H1 (cell line): ENCODE measurements at regions not wholly inside any gene's neighbourhood (a gene's known extent, or its start where the extent isn't known, plus 50 kb on each side); places are given as distances from the start of the nearest gene placed in this dataset.

Source experiments
- ASH2L ChIP-seq: fragments of 200-600, 300-600 bp; sonication (generic); IDR thresholded peaks from one replicate; pipeline ENCODE4 v1.7.1; 2017; ENCODE audit warnings: low read length
- JUND ChIP-seq: IDR thresholded peaks from 2 replicates; pipeline ENCODE4 v1.6.1; 2011; ENCODE audit warnings: mild to moderate bottlenecking, improper control_type of control experiment, low read length
- RXRA ChIP-seq: IDR thresholded peaks from 2 replicates; pipeline ENCODE4 v1.6.1; 2011; ENCODE audit warnings: low read depth, mild to moderate bottlenecking, low read length, moderate library complexity; ENCODE audit not compliant: insufficient read depth
- SUZ12 ChIP-seq: fragments of 200-600 bp; sonication (generic); IDR thresholded peaks from 2 replicates; pipeline ENCODE4 v1.6.1; 2012; ENCODE audit warnings: mild to moderate bottlenecking, inconsistent platforms, low read length, moderate library complexity, mixed read lengths

DNA sequence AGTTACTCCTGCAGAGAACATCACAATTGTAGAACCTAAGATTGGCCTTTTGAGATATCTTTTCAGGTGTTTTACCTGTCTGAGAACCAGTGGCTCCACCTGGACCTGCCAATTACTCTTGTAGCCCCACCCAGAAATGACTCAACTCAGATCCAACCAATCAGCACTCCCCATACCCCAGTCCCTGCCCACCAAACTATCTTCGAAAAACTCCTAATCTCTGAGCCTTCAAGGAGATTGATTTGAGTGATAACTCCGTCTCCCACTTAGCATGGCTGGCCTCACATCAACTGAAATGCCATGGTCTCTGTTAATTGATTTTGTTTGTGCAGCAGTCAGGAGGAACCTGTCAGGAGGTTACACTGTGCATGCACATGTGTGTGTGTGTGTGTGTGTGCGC, 103.6 kb downstream of the MTNR1B start (continued):
- TF ChIP-seq SUZ12 (no peak), ASH2L (peak; percentile 7), JUND (0 out of 2 replicates have a peak, but pooled peaks have one; percentile 12), RXRA (no peak)
- TF ChIP-seq, all 59 proteins: peak for 3
